Effector memory CD8-positive, alpha-beta T cell (primary cell): ENCODE measurements at regions not wholly inside any gene's neighbourhood (a gene's known extent, or its start where the extent isn't known, plus 50 kb on each side); places are given as distances from the start of the nearest gene placed in this dataset.

Source experiments
- ATAC-seq: fragments of 150-1000 bp; cut with Tn5 transposase; replicated peaks from 2 replicates; pipeline ENCODE4 v1.10.0; 2021; ENCODE audit warnings: mild to moderate bottlenecking, moderate library complexity
- DNase-seq, 3 experiments: peaks; one replicate each; pipeline ENCODE4 v3.0.0; 2021
- H3K27ac Mint-ChIP-seq, 2 donors: one replicate each; pipeline ENCODE4 v1.8.0; 2022; ENCODE audit warnings: mild to moderate bottlenecking in 2 of 2, mixed read lengths in 2 of 2, moderate library complexity in 2 of 2
- H3K27me3 Mint-ChIP-seq, 2 donors: one replicate each; pipeline ENCODE4 v1.8.0; 2022; ENCODE audit warnings: mixed read lengths in 2 of 2
- H3K36me3 Mint-ChIP-seq: one replicate; pipeline ENCODE4 v1.8.0; 2022; ENCODE audit warnings: mild to moderate bottlenecking, moderate library complexity, mixed read lengths; ENCODE audit not compliant: insufficient read depth
- H3K4me1 Mint-ChIP-seq, 2 donors: one replicate each; pipeline ENCODE4 v1.8.0; 2022; ENCODE audit warnings: low read depth in 2 of 2, mixed read lengths in 2 of 2
- H3K4me3 Mint-ChIP-seq, 2 donors: one replicate each; pipeline ENCODE4 v1.8.0; 2022; ENCODE audit warnings: mild to moderate bottlenecking in 2 of 2, mixed read lengths in 2 of 2, moderate library complexity in 2 of 2
- H3K9me3 Mint-ChIP-seq, 2 donors: one replicate each; pipeline ENCODE4 v1.8.0; 2022; ENCODE audit warnings: mixed read lengths in 2 of 2

- DNase-seq = no peak
- no peak for ATAC-seq
- Mint-ChIP-seq H3K4me1 (peaks cover 34 to 47% of the 10 kb centered on the region in 2 donors), H3K36me3 (peaks cover 4% of the 10 kb centered on the region), H3K4me3 (no peak overlapping the region), H3K9me3 (no peaks in the 10 kb centered on the region), H3K27ac (no peak overlapping the region), H3K27me3 (no peaks in the 10 kb centered on the region)
Observed at GRCh38 chr6:37551002-37551401, 51.3 kb upstream of the CCDC167 start.

GRCh38 chr6:37550191-37550831 is 50.6 kb upstream of the CCDC167 start:
- Mint-ChIP-seq H3K36me3 (peaks cover 4% of the 10 kb centered on the region), H3K27me3 (no peaks in the 10 kb centered on the region), H3K4me3 (no peak overlapping the region), H3K4me1 (peaks cover 34 to 44% of the 10 kb centered on the region in 2 donors), H3K9me3 (no peaks in the 10 kb centered on the region), H3K27ac (no peak overlapping the region)
- ATAC-seq (no peak), DNase-seq (no peak)

GRCh38 chr6:37549558-37549957 is 49.9 kb upstream of the CCDC167 start:
- H3K4me1 Mint-ChIP-seq = peaks cover 41 to 47% of the 10 kb centered on the region in 2 donors
- no peak overlapping the region for H3K4me3 Mint-ChIP-seq
- ATAC-seq = no peak

More at GRCh38 chr6:37549558-37549957, 49.9 kb upstream of the CCDC167 start:
- Mint-ChIP-seq H3K27ac (peak overlapping the region; percentile 76 to 85), H3K9me3 (no peaks in the 10 kb centered on the region), H3K27me3 (no peaks in the 10 kb centered on the region), H3K36me3 (peaks cover 4% of the 10 kb centered on the region)
- no peak for DNase-seq
